AG09319 (cell line): ENCODE measurements at regions not wholly inside any gene's neighbourhood (a gene's known extent, or its start where the extent isn't known, plus 50 kb on each side); places are given as distances from the start of the nearest gene placed in this dataset.
"Not testable (repeated sequence)": the region's sequence is repeated elsewhere in the genome, so short reads cannot be mapped to it uniquely, and the experiment has no call there.

ENCODE experiments used
- DNase-seq: peaks from one replicate; pipeline ENCODE4 v3.0.0-alpha.2; 2010; ENCODE audit warnings: low read depth; ENCODE audit errors: extremely low read depth
- TF ChIP-seq, protein P1 (sequence below): IDR thresholded peaks from 2 replicates; pipeline ENCODE4 v1.5.1; 2011; ENCODE audit warnings: low read depth, mild to moderate bottlenecking, inconsistent platforms, low read length, moderate library complexity

DNA sequence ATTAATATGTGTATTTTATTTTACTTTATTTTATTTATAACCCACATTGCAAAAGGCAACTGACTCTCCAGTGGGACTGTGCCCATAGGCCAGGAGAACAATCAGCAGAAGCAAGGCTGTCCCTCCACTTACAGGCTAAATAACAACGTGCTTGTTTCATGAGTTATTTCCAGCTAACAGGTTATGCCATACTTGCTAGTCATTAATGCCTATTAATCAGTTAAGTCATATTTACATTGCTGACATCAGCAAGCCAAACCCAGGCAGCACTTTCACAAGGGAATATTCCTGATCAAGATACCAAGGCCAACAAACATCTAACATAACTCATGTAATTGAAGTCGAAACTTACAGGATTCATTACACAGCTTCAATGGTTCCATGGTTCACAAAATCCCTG is 92.1 kb downstream of the EN1 start:
- TF ChIP-seq, protein P1, sequence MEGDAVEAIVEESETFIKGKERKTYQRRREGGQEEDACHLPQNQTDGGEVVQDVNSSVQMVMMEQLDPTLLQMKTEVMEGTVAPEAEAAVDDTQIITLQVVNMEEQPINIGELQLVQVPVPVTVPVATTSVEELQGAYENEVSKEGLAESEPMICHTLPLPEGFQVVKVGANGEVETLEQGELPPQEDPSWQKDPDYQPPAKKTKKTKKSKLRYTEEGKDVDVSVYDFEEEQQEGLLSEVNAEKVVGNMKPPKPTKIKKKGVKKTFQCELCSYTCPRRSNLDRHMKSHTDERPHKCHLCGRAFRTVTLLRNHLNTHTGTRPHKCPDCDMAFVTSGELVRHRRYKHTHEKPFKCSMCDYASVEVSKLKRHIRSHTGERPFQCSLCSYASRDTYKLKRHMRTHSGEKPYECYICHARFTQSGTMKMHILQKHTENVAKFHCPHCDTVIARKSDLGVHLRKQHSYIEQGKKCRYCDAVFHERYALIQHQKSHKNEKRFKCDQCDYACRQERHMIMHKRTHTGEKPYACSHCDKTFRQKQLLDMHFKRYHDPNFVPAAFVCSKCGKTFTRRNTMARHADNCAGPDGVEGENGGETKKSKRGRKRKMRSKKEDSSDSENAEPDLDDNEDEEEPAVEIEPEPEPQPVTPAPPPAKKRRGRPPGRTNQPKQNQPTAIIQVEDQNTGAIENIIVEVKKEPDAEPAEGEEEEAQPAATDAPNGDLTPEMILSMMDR = no peak
- DNase-seq = no peak

DNA sequence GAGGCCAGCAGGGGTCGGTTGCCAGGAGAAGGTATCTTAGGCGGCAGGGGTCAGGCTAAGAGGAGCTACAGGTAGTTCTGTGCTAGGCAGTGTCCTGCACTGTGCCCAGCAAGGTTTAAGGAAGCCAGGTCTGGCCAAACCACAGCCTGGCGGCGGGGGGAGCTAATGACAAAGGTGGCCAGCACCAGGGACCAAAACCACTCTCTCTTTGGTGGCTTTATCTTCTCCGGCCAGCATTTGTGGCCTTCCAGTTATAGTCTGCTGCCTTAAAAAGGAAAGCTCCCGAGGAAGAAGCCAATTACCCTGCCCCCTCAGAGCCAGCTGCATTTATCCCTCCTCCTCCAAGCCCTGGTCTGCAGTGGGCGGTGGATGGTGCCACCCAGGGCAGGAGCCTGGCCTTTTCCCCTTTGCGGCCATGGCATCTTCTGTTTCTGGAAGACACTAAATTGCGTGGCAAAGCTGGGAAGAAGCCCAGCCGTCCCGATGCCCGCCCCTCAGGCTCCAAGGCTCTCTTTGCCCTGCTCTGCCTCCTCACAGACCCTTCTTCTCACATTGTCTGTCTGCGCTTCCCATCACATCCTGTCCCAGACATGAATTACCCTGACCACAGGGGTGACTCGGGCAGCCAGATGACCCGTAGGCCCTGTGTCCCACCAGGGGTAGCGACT is 94.6 kb downstream of the EN1 start:
- no peak for DNase-seq

DNA sequence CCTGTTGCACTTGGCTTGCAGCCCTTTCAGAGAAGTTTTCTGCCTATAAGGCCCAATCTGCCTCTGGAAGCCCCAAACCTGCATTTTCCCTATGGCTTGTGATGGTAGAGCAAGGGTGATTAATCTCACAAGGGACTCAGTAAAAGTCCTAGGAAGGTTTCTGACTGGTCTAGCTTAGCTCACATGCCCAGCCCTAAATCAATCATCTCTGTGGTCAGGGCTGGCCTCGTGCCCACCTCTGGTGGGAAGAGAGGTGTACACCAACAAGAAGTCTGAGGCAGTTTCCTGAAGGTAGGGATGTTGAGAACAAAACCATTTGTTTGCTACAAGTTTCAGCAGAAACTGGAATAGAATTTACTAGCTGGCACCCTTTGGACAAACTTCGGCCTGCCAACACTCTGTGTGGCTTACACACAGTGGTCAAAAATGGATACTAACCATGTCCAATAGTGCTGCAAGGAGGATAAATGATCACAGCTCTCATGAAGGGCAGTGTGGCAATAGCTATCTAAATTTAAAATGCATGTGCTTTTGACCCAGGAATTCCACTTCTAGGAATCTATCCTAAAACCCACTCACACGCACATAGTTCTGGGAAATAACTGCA is 96.4 kb downstream of the EN1 start:
- DNase-seq = peak; percentile 39
- TF ChIP-seq, protein P1 = no peak

More for the DNA sequence above, 94.6 kb downstream of the EN1 start:
- TF ChIP-seq, protein P1 = no peak

DNA sequence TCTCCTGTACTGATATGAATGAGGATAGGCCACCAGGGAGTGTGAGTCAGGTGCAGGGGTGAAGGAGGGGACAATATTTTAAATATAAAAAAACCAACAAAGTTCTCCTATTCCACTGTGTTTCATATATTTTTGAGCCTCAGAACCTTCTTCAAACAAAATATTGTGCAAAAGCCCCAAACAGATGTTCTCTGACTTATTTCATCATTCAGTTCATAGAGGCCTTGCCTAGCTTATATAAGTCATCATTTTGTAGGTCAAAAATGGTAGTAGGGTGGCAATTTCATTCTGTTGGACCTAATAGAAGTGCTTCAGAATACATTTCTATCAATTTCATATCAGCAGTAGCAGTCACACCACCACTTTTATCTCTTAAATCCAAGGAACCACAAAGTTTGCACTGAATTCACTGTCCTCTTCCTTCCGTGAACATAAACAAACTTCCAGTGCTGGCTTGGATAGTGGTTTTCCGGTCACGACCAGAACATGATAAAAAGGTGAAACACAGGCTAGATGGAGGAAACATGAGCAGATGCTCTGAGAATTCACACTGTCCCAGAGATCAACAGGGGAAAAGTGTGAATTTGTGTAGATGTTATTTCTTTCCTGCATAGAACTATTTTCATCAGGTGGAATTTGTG is 99.1 kb downstream of the EN1 start:
- TF ChIP-seq, protein P1 = no peak
- DNase-seq = no peak

DNA sequence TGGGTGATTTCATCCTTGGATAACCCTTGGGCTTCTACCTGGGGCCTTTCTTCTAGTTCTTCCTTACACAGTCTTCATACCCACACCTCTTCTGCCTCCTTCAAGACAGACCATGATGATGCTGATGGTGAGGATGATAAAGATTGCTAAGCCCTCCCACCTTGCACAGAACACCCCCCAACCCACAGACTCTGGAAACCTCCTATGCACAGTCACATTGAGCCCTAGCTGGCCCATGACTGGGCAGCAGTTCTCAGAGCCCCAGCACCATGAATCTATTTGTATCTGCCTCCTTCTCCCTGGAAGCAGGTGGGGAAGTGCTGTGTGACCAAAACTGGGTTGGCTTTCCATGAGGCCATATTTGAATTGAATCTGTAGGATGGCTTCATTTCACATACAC is 99.8 kb downstream of the EN1 start:
- TF ChIP-seq, protein P1 = no peak

DNA sequence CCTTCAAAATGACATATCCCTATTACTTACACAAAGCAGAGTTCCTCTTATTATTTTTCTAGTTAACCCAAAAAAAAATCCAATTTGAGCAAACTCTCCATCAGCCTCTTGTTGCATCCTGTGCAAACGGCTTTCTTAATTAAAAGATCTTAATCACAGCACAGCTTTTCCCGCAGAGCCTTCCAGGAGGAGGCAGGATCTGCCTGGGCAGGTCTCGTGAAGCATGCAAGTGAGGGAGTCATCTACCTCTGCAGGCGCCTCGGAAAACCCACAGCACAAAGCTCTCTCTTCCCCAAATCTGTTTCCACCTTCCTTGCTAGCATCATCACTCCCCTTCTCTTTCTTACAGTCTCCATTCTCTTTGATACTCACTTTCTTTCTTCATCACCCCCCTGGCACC is 100.4 kb downstream of the EN1 start:
- TF ChIP-seq, protein P1 = no peak
- no peak for DNase-seq

More for the DNA sequence above, 99.8 kb downstream of the EN1 start:
- no peak for DNase-seq

DNA sequence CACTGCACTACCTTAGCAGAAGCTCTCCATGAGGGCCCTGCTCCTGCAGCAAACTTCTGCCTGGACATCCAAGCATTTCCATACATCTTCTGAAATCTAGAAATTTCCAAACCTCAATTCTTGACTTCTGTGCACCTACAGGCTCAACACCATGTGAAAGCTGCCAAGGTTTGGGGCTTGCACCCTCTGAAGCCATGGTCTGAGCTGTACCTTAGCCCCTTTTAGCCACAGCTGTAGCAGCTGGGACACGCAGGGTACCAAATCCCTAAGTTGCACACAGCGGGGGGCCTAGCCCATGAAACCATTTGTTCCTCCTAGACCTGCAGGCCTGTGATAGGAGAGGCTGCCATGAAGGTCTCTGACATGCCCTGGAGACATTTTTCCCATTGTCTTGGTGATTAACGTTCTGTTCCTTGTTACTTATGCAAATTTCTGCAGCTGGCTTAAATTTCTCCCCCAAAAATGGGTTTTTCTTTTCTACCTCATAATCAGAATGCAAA is 102.7 kb downstream of the EN1 start:
- not testable (repeated sequence) for DNase-seq
